ENCODE measurements at regions not wholly inside any gene's neighbourhood (a gene's known extent, or its start where the extent isn't known, plus 50 kb on each side); places are given as distances from the start of the nearest gene placed in this dataset.

DNA sequence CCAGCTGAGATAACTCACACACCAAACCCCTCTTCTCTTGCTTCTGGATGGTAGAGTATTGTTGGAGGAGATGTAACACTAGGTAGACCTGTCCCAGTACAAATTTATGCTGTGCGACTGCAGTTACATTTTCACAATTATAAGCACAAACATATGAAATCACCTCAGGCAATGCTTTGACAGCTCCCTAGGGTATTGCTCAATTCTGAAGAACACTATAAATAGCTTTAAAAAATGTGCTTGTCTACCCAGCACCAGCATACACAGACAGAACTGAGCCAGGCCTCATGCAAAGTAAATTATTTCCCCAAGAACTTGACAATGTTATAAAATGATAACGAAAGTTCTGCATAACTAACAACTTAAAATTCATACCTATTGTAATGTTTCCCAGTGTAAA, 1999.1 kb upstream of the ADGRL3 start:
- H4K5ac ChIP-seq (ENCODE audit: insufficient read length, low read depth, low read length) = no peak overlapping the region
- no peak overlapping the region for H2AFZ ChIP-seq (ENCODE audit: low read length)
- H2BK12ac ChIP-seq (ENCODE audit: low read depth, low read length) = no peak overlapping the region
- H3K9me3 ChIP-seq (ENCODE audit: insufficient read depth in 2 of 2, low read depth in 1 of 2, low read length in 1 of 2) = peaks cover 4 to 7% of the 10 kb centered on the region in 2 experiments; a peak in 2 of 4 replicates
- FAIRE-seq (no peak), DNase-seq (ENCODE audit: low read depth in 1 of 2, low spot score in 2 of 2) (no peak)
- no peaks in the 10 kb centered on the region for H3K36me3 ChIP-seq (ENCODE audit: control insufficient read depth in 2 of 4, insufficient read depth in 4 of 4, low read length in 3 of 4)
- no peak overlapping the region for H2BK5ac ChIP-seq (ENCODE audit: low read depth, low read length)
- ChIA-PET CTCF (ENCODE audit: partially characterized antibody) (no interaction called here), POLR2A (ENCODE audit: partially characterized antibody) (no interaction called here)
- no peak overlapping the region for H3K23ac ChIP-seq (ENCODE audit: insufficient read length)
- no peak overlapping the region for H2AK5ac ChIP-seq (ENCODE audit: low read depth, low read length)
- no peak overlapping the region for H3K4me2 ChIP-seq (ENCODE audit: insufficient read depth in 1 of 2, low read depth in 2 of 2, low read length in 2 of 2)
- no peak overlapping the region for H3K18ac ChIP-seq (ENCODE audit: extremely low read depth, low read length)
- no peaks in the 10 kb centered on the region for H3K79me2 ChIP-seq (ENCODE audit: control insufficient read depth in 1 of 2, insufficient read depth in 2 of 2, low read length in 2 of 2)
- no peak overlapping the region for H2BK20ac ChIP-seq (ENCODE audit: low read length)
- no peaks in the 10 kb centered on the region for H3K4me1 ChIP-seq (replicated peaks in 1 of 4; ENCODE audit: control insufficient read depth in 3 of 4, insufficient read depth in 4 of 4, low read length in 3 of 4)
- no peak overlapping the region for H3K27ac ChIP-seq (ENCODE audit: low read depth, low read length)
- H4K91ac ChIP-seq (replicated peaks; ENCODE audit: insufficient read length, low read length) = no peak overlapping the region
- no peak overlapping the region for H4K8ac ChIP-seq (ENCODE audit: extremely low read depth, insufficient read depth, low read length)
- peaks cover 0 to 1% (median 0%) of the 10 kb centered on the region in 4 experiments; a peak in 1 of 7 replicates for H3K27me3 ChIP-seq (replicated peaks in 1 of 4; ENCODE audit: control insufficient read depth in 3 of 4, extremely low read depth in 1 of 4, insufficient read depth in 3 of 4, low read length in 3 of 4)
- no peak overlapping the region for H3K4ac ChIP-seq (replicated peaks; ENCODE audit: insufficient read length, low read depth, low read length)
- H4K20me1 ChIP-seq (replicated peaks in 1 of 2; ENCODE audit: control insufficient read depth in 1 of 2, insufficient read depth in 2 of 2, low read length in 2 of 2) = no peaks in the 10 kb centered on the region
- 89% methylated on average over 2 of the region's 2 CpGs; no CpG with 5 or more reads in 1 of the 2 experiments for WGBS, 2 experiments (ENCODE audit: extremely low coverage in 1 of 2, insufficient coverage in 1 of 2, insufficient read length in 1 of 2, insufficient replicate concordance in 2 of 2, low coverage in 1 of 2, low lambda C conversion rate in 2 of 2, missing lambda C conversion rate in 1 of 2)
- H3K56ac ChIP-seq (replicated peaks; ENCODE audit: insufficient read length, low read depth, low read length) = no peak overlapping the region
- no peak overlapping the region for H2BK120ac ChIP-seq (replicated peaks; ENCODE audit: low read depth, low read length)
- H2BK15ac ChIP-seq (ENCODE audit: low read length) = no peak overlapping the region
- no peaks in the 10 kb centered on the region for H3K23me2 ChIP-seq (ENCODE audit: low read depth, low read length)
- H3K14ac ChIP-seq (ENCODE audit: insufficient read length) = no peak overlapping the region
- H3K79me1 ChIP-seq (ENCODE audit: low read depth, low read length) = no peaks in the 10 kb centered on the region
- no peak overlapping the region for H3K4me3 ChIP-seq (ENCODE audit: extremely low read depth in 1 of 4, insufficient read depth in 2 of 4, low read depth in 3 of 4, low read length in 4 of 4)
- no peak overlapping the region for H3K9ac ChIP-seq (replicated peaks in 1 of 4; ENCODE audit: extremely low read depth in 1 of 4, low read depth in 3 of 4, low read length in 3 of 4)
- no peak for TF ChIP-seq KDM1A (IDR thresholded peaks at IDR 0.05; ENCODE audit: borderline replicate concordance, low read length)
- TF ChIP-seq TAF7 (optimal IDR thresholded peaks at IDR 0.05; ENCODE audit: borderline replicate concordance, low read depth, low read length) = no peak
- TF ChIP-seq FOSL1 (IDR thresholded peaks at IDR 0.05; ENCODE audit: insufficient read depth, low read depth, low read length) = no peak
- TF ChIP-seq NRF1 (IDR thresholded peaks at IDR 0.05; ENCODE audit: low read depth, low read length) = no peak
- no peak for TF ChIP-seq KDM5A (IDR thresholded peaks at IDR 0.05; ENCODE audit: low read length)
- no peak for TF ChIP-seq YY1 (IDR thresholded peaks at IDR 0.05; ENCODE audit: low read depth, low read length)
- no peak for TF ChIP-seq ATF2 (IDR thresholded peaks at IDR 0.05; ENCODE audit: low read length)
- no peak for TF ChIP-seq KDM4A (IDR thresholded peaks at IDR 0.05; ENCODE audit: low read depth, low read length, severe bottlenecking)
- TF ChIP-seq PHF8 (conservative IDR thresholded peaks at IDR 0.05; ENCODE audit: low read depth, low read length) = no peak
- TF ChIP-seq RAD21 (IDR thresholded peaks at IDR 0.05 in 1 of 2, conservative IDR thresholded peaks at IDR 0.05 in 1 of 2; ENCODE audit: low read depth in 2 of 2, low read length in 2 of 2) = no peak
- TF ChIP-seq SUZ12 (IDR thresholded peaks at IDR 0.05; ENCODE audit: low read length) = no peak
- no peak for TF ChIP-seq SP2 (IDR thresholded peaks at IDR 0.05; ENCODE audit: low read length)
- no peak for TF ChIP-seq HDAC2 (IDR thresholded peaks at IDR 0.05; ENCODE audit: borderline replicate concordance in 1 of 2, low read depth in 2 of 2, low read length in 2 of 2)
